Left renal pelvis (tissue), 4 donors: ENCODE measurements at regions not wholly inside any gene's neighbourhood (a gene's known extent, or its start where the extent isn't known, plus 50 kb on each side); places are given as distances from the start of the nearest gene placed in this dataset.
"Not testable (repeated sequence)": the region's sequence is repeated elsewhere in the genome, so short reads cannot be mapped to it uniquely, and the experiment has no call there.

Experiments used
- DNase-seq, 4 donors: peaks; one replicate each; pipeline ENCODE4 v3.0.0-alpha.2; 2013; ENCODE audit warnings: low read depth in 4 of 4, low spot score in 3 of 4

- no peak for DNase-seq
Measured at GRCh38 chrX:117701050-117701449, 415.6 kb downstream of the KLHL13 start.

- DNase-seq: no peak
Measured at GRCh38 chrX:117689956-117690355, 426.7 kb downstream of the KLHL13 start.

GRCh38 chrX:117680286-117680685 lies 436.3 kb downstream of the KLHL13 start:
- DNase-seq: no peak

GRCh38 chrX:117653396-117653795 lies 463.2 kb downstream of the KLHL13 start:
- no peak for DNase-seq

- DNase-seq: no peak
Measured at GRCh38 chrX:117645639-117646038, 471.0 kb downstream of the KLHL13 start.

GRCh38 chrX:117641913-117642656 lies 474.5 kb downstream of the KLHL13 start:
- no peak for DNase-seq

- no peak for DNase-seq
Measured at GRCh38 chrX:117636826-117637225, 479.8 kb downstream of the KLHL13 start.

GRCh38 chrX:117633277-117633676 lies 483.3 kb downstream of the KLHL13 start:
- no peak for DNase-seq

- no peak for DNase-seq
Measured at GRCh38 chrX:117628381-117628780, 488.2 kb downstream of the KLHL13 start.

- DNase-seq: no peak
Measured at GRCh38 chrX:117610806-117611205, 505.8 kb downstream of the KLHL13 start.

- DNase-seq: no peak
Measured at GRCh38 chrX:117610049-117610448, 506.6 kb downstream of the KLHL13 start.

- no peak for DNase-seq
Measured at GRCh38 chrX:117607561-117607960, 509.0 kb downstream of the KLHL13 start.

- DNase-seq: not testable (repeated sequence)
Measured at GRCh38 chrX:117606101-117606500, 510.5 kb downstream of the KLHL13 start.

GRCh38 chrX:117570160-117570559 lies 546.5 kb downstream of the KLHL13 start:
- DNase-seq: no peak

GRCh38 chrX:117568238-117568637 lies 548.4 kb downstream of the KLHL13 start:
- no peak for DNase-seq

- no peak for DNase-seq
Measured at GRCh38 chrX:117543885-117544284, 572.7 kb downstream of the KLHL13 start.

GRCh38 chrX:117539090-117539418 lies 577.6 kb downstream of the KLHL13 start:
- no peak for DNase-seq

GRCh38 chrX:117538178-117539089 lies 578.2 kb downstream of the KLHL13 start:
- no peak for DNase-seq

GRCh38 chrX:117532339-117532738 lies 584.3 kb downstream of the KLHL13 start:
- DNase-seq: no peak

GRCh38 chrX:117522725-117523700 lies 593.6 kb downstream of the KLHL13 start:
- DNase-seq: no peak

GRCh38 chrX:117517994-117518393 lies 598.6 kb downstream of the KLHL13 start:
- DNase-seq: no peak
